Small intestine (tissue), 7 donors: ENCODE measurements at regions not wholly inside any gene's neighbourhood (a gene's known extent, or its start where the extent isn't known, plus 50 kb on each side); places are given as distances from the start of the nearest gene placed in this dataset.

Source experiments
- DNase-seq, 2 donors: peaks; one replicate each; pipeline versions ENCODE4 v3.0.0 to v3.0.0-alpha.2; 2013
- FAIRE-seq: peaks from 2 replicates; lab custom pipeline; 2012; peaks lifted over from hg19 to GRCh38; lab: Jason Lieb, UNC
- H3K27ac ChIP-seq, 3 donors: one replicate each; pipeline ENCODE4 v1.5.1; 2013; ENCODE audit warnings: low read length in 2 of 3, mild to moderate bottlenecking in 2 of 3, control low read depth in 1 of 3, inconsistent platforms in 1 of 3, low read depth in 1 of 3, moderate library complexity in 1 of 3
- H3K27me3 ChIP-seq, 3 donors: one replicate each; pipeline ENCODE4 v1.6.1; 2013; ENCODE audit warnings: low read length in 3 of 3, inconsistent platforms in 1 of 3; ENCODE audit not compliant: control insufficient read depth in 3 of 3, insufficient read depth in 3 of 3
- H3K36me3 ChIP-seq, 3 donors: one replicate each; pipeline ENCODE4 v1.6.1; 2013; ENCODE audit warnings: low read length in 3 of 3, inconsistent platforms in 1 of 3, low read depth in 1 of 3, mild to moderate bottlenecking in 1 of 3, moderate library complexity in 1 of 3; ENCODE audit not compliant: control insufficient read depth in 3 of 3, insufficient read depth in 2 of 3
- H3K4me1 ChIP-seq, 3 donors: one replicate each; pipeline ENCODE4 v1.6.1; 2013; ENCODE audit warnings: low read length in 2 of 3, inconsistent platforms in 1 of 3, low read depth in 1 of 3, mild to moderate bottlenecking in 1 of 3, moderate library complexity in 1 of 3; ENCODE audit not compliant: control insufficient read depth in 3 of 3, insufficient read depth in 2 of 3
- H3K4me3 ChIP-seq, 3 donors: one replicate each; pipeline ENCODE4 v1.5.1; 2013; ENCODE audit warnings: low read length in 3 of 3, control low read depth in 1 of 3, inconsistent platforms in 1 of 3, low read depth in 1 of 3, mild to moderate bottlenecking in 1 of 3, moderate library complexity in 1 of 3
- H3K9me3 ChIP-seq, 2 donors: one replicate each; pipeline ENCODE4 v1.6.1; 2013; ENCODE audit warnings: low read depth in 1 of 2, low read length in 1 of 2; ENCODE audit not compliant: control insufficient read depth in 2 of 2, insufficient read depth in 1 of 2
- WGBS, 3 donors: extraction: QIAGEN DNeasy Blood & Tissue Kit; methylation state at CpG; one replicate each; pipeline ENCODE4 v1.1.7; 2013; 5-methylcytosine and 5-hydroxymethylcytosine counted together
- donor health status: healthy with polysubstance abuse.
- donor health status: control.
- donor health status: control.
- donor health status: Bipolar disorder and iron deficiency.
- donor health status: healthy.

DNA sequence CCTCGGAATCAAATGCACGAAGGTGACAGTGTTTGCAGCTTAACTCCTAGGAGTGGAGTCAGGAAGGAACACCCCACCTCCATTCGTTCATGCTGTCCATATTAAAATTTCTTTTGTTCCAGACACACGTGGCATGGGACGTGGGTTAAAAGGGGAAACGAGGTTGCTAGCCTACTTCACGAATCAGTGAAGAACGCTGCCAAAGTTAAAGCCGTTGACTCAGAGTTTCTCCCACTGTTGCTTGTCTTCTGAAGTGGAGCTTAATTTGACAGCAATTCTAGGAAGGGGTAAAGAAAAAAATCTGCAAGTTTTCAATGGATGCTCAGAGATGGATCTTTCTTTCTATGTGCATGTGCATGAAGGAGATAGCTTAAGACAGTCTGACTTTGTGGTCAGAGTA lies 499.1 kb downstream of the CD83 start:
- Histone ChIP-seq H3K9me3 (peaks cover 0 to 13% of the 10 kb centered on the region in 2 donors), H3K27ac (no peak overlapping the region), H3K4me1 (peaks cover 0 to 13% (median 10%) of the 10 kb centered on the region in 3 donors), H3K27me3 (no peaks in the 10 kb centered on the region), H3K36me3 (no peaks in the 10 kb centered on the region), H3K4me3 (no peak overlapping the region)
- no peak for DNase-seq
- 70 to 89% (median 74%) methylated on average over 9 of the region's 9 CpGs for WGBS, 3 donors
- no peak for FAIRE-seq

DNA sequence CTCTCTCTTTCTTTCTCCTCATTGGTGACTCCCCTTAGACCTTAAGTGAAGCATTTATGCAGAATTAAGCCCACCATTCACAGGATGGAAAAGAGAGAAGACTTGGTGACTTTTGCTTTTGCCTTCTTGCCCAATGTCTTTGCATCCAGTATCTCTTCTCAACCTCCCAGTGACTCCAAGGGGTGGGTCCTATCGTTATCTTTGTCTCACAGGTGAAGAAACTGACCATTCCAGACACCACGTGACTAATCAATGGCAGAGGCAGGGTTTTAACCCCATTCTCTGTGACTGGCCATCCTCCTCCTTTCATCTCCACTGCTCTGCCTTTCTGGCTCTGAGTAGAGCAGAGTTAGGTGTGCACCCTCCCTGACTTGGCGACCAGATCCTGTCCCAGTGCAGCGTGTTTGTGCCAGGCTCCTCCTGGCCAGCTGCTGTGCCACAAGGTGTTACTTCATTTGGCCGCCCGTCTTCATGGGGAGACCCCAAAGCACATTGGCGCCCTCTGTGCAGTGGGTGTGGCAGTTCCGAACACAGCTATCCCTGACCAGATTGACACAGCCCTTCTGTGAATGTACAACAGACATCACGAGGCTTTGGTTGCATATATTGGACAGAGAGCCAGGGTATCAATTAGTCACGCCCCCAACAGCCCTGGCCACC lies 501.3 kb downstream of the CD83 start:
- Histone ChIP-seq H3K9me3 (peaks cover 0 to 13% of the 10 kb centered on the region in 2 donors), H3K4me1 (peaks cover 9 to 24% (median 23%) of the 10 kb centered on the region in 3 donors), H3K27me3 (no peaks in the 10 kb centered on the region), H3K36me3 (no peaks in the 10 kb centered on the region), H3K4me3 (no peak overlapping the region), H3K27ac (no peak overlapping the region)
- DNase-seq: no peak
- WGBS, 3 donors: 82 to 89% (median 89%) methylated on average over 10 of the region's 10 CpGs
- FAIRE-seq: no peak

DNA sequence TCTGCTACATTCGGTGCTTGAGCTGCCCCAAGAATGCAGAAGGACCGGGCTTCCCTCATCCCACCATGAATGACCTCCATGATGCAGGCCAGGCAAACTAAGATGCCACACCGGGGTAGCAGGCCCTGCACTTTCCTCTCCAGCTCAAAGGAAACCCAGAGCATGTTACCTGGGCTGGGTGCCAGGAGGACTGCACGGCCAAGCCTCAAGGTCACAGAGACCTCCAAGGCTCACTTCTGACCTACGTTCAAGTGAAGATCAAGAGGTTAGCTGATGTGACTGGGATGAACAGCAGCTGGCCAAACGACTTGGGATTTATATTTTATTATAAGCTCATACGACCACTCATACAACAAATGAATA lies 501.8 kb downstream of the CD83 start:
- no peak for FAIRE-seq
- no peaks in the 10 kb centered on the region for H3K36me3 ChIP-seq
- 43 to 63% (median 53%) methylated on average over 7 of the region's 7 CpGs for WGBS, 3 donors

DNA sequence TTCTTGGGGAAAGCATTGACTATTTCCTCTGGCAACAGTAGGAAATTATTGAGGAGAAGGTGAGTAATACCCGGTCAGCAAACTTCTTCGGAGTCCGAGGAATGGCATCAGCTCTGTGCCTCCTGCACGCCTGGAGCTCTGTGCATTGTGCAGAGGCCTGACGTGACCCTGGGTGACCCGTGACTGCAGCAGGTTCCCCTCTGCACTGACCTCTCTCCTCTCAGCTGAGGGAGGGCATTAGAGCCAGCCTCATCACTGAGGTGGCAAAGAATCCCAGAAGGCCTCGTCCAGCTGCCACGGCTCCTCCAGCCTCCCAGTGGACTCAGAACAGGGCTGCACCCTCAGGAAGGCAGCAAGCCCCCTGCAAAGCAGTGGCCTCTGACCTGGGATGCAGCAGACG lies 502.9 kb downstream of the CD83 start:
- Histone ChIP-seq H3K4me1 (peaks cover 9 to 19% (median 18%) of the 10 kb centered on the region in 3 donors), H3K4me3 (no peak overlapping the region), H3K27me3 (no peaks in the 10 kb centered on the region), H3K9me3 (peaks cover 0 to 10% of the 10 kb centered on the region in 2 donors), H3K27ac (no peak overlapping the region), H3K36me3 (no peaks in the 10 kb centered on the region)
- no peak for FAIRE-seq
- no peak for DNase-seq
- 76 to 79% (median 77%) methylated on average over 9 of the region's 9 CpGs for WGBS, 3 donors

More for the DNA sequence above, 501.8 kb downstream of the CD83 start:
- DNase-seq: no peak
- Histone ChIP-seq H3K27me3 (no peaks in the 10 kb centered on the region), H3K27ac (no peak overlapping the region), H3K4me3 (no peak overlapping the region), H3K4me1 (peaks cover 9 to 24% (median 23%) of the 10 kb centered on the region in 3 donors), H3K9me3 (peaks cover 0 to 13% of the 10 kb centered on the region in 2 donors)

DNA sequence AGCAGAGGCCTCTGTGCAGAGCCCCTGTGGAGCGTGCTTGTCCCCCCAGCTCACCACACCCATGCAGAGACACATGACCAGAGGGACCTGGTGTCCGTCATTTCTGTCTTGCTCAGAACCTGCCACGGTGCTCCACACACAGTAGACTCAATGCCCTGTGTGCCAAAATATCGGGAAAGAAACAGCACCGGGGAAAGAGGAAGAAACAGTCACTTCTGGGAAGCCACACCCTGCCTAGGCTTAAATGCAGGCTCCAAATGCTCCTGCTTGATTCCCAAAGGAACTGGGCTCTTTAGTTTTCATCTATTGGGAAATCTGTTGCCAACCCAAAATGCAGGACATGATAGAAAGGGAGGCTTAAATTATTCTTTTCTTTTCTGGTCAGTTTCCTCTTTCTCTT lies 503.9 kb downstream of the CD83 start:
- Histone ChIP-seq H3K27me3 (no peaks in the 10 kb centered on the region), H3K36me3 (no peaks in the 10 kb centered on the region), H3K4me1 (peaks cover 9 to 19% (median 19%) of the 10 kb centered on the region in 3 donors), H3K4me3 (no peak overlapping the region), H3K27ac (peak overlapping the region in 1 of 3 donors; percentile 9), H3K9me3 (no peaks in the 10 kb centered on the region)
- DNase-seq (no peak), FAIRE-seq (no peak)
- 17 to 44% (median 31%) methylated on average over 5 of the region's 5 CpGs for WGBS, 3 donors

DNA sequence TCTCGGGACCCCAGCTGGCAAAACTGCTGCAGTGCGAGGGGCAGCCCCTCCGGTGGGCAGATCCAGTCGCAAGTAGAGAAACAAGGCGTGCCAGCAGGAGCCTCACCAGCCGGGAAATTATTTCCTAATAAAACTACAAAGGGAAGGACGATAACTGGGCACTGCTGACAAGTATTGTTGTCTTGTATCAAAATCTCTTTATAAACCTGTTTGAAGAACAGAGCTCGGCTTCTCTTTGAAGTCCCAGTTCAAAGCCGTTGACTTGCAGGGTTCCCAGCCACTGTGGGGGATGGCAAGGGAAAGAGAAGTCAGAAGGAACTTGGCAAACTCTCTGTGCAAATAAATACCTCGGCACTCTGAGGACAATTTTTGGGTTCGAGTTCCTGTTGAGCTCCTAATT lies 504.5 kb downstream of the CD83 start:
- Histone ChIP-seq H3K4me3 (no peak overlapping the region), H3K36me3 (no peaks in the 10 kb centered on the region), H3K27ac (peak overlapping the region in 1 of 3 donors; percentile 36), H3K9me3 (no peaks in the 10 kb centered on the region), H3K4me1 (peaks cover 9 to 21% (median 19%) of the 10 kb centered on the region in 3 donors), H3K27me3 (no peaks in the 10 kb centered on the region)
- DNase-seq (peak; percentile 61 to 67), FAIRE-seq (no peak)
- WGBS, 3 donors: 10 to 42% (median 15%) methylated on average over 11 of the region's 11 CpGs

DNA sequence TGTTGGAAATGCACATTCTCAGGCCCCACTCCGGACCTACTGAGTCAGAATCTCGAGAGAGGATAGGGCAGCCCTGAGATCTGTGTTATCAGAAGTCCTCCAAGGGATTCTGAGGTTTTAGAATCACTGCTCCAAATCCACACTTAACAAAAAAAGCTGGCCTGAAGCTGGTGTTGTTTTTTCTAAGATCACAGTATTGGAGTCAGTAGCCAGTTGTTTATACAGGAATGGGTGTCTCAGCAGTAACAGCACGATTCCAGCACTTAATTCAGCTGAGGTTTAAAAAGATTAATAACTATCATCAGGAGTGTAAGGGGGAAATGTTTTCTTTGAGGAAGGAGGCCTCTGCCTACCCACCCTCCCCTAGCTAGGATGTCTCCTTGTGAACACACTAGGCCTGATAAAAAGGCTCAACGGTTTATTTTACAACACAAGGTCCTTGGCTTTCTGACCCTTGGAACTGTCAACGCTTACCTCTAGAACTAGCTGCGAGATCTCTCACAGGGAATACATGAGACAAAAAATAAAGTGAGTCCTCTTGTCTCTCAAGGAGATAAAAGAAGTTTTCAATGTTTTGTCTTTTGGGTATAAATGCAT lies 505.4 kb downstream of the CD83 start:
- 18 to 58% (median 37%) methylated on average over 6 of the region's 6 CpGs for WGBS, 3 donors
- FAIRE-seq (no peak), DNase-seq (peak; percentile 59 to 71)
- Histone ChIP-seq H3K9me3 (peaks cover 0 to 6% of the 10 kb centered on the region in 2 donors), H3K4me3 (no peak overlapping the region), H3K27ac (peak overlapping the region in 2 of 3 donors; percentile 9 to 17), H3K4me1 (peaks cover 9 to 21% (median 19%) of the 10 kb centered on the region in 3 donors), H3K27me3 (no peaks in the 10 kb centered on the region), H3K36me3 (no peaks in the 10 kb centered on the region)

DNA sequence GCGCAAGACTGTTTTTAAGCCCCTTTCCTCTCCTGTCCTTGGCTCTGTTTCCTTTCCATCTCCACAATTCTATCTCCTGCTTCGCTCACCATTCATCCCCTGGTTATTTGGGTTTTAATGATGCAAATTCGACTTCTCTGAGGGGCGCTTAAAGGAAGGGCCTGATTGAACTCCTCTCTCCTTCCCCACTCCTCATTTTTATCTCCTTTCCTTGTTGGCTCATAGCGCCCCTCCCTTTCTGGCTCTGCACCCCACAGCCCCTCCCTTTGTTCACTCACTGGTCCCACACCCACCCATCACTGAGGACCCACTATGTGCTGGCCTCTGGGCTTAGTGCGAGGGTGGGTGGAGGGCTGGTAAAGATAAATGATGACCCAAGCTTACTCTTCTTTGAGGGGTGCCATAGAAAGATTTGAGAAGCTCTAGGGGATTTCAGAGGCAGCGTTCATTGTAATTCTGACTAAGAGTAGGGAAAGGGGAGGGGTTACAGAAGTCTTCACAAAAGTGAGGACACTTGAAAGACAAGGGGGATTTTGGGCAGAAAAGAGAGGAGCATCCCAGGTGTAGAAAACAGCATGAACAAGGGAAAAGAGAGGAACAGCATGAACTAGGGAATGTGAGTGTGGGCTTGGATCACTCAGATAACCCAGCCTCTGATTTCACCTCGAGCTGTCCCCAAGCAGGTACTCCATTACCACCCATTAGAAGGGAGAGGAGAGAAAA lies 507.8 kb downstream of the CD83 start:
- Histone ChIP-seq H3K36me3 (no peaks in the 10 kb centered on the region), H3K4me1 (peaks cover 9 to 21% (median 19%) of the 10 kb centered on the region in 3 donors)
- no peak for FAIRE-seq

More for the DNA sequence above, 507.8 kb downstream of the CD83 start:
- Histone ChIP-seq H3K9me3 (peaks cover 0 to 6% of the 10 kb centered on the region in 2 donors), H3K4me3 (no peak overlapping the region), H3K27me3 (no peaks in the 10 kb centered on the region), H3K27ac (no peak overlapping the region)
- no peak for DNase-seq
- WGBS, 3 donors: 86 to 90% (median 88%) methylated on average over 8 of the region's 8 CpGs
